Stimulated activated CD8-positive, alpha-beta memory T cell treated with anti-CD3 and anti-CD28 coated beads, Interleukin-4, amount 100 ng/mL, for 24 hours (primary cell): ENCODE measurements at regions not wholly inside any gene's neighbourhood (a gene's known extent, or its start where the extent isn't known, plus 50 kb on each side); places are given as distances from the start of the nearest gene placed in this dataset.
A peak's percentile ranks its signal among the peaks of the same experiment; 100 is the strongest.

Experiments used
- DNase-seq: peaks from one replicate; pipeline ENCODE4 v3.0.0-alpha.2; 2020; ENCODE audit warnings: low read depth

DNA sequence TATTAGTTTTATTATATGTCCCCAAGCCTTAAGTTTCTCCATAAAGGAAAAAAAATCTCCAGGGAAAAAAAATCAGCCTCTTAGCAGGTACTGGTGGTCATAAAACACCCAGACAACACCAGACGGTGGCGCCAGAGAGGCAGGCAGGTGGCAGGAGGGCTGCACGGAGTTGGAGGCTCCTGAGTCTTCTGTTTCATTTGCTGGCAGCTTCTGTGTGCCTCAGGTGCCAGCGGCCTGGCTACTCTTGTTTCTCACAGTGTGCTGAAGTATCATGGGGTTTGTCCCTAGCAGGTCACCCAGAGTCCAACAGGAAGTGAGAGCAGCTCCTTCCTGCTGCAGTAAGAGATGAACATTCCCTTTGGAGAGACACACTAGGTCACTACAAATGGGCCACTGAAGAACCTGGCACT, 123.3 kb upstream of the GADD45A start:
- DNase-seq: peak; percentile 82

GRCh38 chr1:67563684-67564083, 121.3 kb upstream of the GADD45A start:
- no peak for DNase-seq

GRCh38 chr1:67564193-67564592, 120.8 kb upstream of the GADD45A start:
- DNase-seq: no peak

DNA sequence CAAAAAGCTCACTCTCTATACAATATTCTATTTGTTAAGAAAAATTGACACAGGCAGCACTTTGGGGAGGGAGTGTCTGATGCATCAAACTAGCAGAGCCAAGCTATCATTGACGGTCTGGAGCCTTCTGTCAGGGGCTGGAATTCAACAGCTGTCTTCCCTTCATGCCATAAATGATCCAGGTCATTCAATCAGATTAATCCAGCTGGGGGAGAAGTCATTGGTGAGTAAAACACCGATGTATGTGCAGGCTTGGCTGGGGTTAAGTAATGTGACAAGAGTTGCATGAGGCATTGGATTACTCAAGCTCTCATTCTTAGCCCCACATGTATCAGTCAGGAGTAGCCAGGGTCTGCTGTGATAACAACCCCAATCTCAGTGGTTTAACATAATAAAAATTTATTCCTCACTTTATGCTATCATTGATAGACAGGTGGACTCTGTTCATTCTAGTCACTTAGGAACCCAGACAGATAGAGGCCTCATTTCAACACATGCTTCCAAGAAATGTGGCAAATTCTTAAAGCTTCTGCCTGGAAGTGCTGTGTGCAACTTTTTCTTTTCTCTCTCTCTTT, 118.1 kb upstream of the GADD45A start:
- no peak for DNase-seq

DNA sequence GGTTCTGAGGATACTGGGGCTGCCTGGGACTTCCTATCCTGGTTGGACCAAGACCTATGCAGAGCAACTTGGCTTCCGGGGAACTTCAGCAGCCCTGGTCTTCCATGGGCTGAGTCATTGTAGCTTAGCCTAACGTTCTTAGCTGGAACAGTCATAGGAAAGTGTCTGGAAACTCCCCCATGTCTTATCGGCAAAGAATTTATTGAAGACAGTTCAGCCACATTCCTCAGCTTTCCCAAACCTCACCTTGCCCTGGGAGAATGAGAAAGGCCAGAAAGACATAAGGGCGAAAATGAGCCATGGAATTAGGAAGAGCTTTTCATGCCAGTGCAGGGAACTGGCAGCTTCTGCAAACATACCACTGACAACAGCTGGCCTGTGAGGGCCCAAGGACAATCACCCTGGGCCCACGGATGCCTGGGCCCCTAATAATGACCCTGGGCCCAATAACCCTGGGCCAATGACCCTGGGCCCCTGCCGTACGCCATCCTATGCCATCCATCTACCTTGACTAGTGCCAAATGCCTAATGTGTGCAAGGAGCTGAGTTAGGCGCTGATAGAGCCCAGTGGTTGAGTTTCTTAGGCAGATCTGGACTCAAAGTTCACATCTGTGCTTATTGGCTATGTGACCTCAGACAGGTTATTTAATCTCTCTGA, 114.4 kb upstream of the GADD45A start:
- no peak for DNase-seq

DNA sequence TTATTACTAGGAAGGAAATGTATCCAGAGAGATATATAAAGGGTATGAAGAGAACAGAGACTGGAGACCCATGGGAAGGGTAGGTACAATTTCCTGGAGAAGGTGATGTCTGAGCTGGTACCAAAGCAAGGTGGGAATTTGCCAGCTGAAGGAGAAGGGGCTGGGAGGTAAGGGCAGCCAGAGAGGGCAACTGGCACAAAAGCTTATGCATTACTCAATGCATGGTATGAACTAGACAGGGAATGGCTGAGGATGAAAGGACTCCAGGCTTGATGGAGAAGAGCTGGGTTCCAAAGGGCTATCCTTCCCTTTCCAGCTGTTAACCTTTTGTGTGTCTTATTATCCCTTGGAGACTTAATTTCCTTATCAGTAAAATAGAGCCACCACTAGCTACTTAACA, 113.6 kb upstream of the GADD45A start:
- DNase-seq: no peak

DNA sequence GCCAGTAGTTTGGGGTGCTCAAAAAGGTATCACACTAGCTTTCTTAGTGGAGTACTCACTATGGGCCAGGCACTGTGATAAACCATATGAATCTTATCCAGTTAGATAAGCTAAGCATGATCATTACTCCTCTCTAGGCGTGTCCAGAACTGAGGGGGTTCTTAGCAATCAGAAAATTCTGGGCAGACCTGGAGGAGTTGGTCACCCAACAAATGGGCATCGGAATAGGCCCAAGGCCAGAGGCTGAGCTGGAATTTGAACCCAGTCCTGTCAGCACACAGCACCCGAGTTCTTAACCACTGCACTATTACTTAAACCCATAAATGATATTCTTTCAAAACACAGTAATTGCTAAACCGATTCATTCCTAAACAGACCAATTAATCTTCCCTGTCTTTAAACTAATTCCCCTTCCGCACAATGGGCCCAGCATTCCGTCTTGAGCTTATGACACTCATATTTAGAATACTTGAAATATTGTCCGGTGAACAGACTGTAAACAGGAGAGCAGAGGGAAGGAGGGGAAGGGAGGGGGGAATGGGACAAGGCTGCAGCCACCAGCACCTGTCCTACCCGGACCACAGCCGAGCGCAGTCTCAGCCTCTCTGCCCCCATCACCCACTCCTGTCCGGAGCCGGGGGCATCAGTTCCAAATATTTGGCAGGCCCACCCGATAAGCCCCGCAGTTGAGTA, 113.0 kb upstream of the GADD45A start:
- DNase-seq: no peak

- no peak for DNase-seq
Observed at GRCh38 chr1:67572594-67573221, 112.3 kb upstream of the GADD45A start.

GRCh38 chr1:67573311-67573872, 111.6 kb upstream of the GADD45A start:
- DNase-seq: no peak

GRCh38 chr1:67574221-67574620, 110.8 kb upstream of the GADD45A start:
- DNase-seq: no peak

- DNase-seq: no peak
Observed at GRCh38 chr1:67575861-67576260, 109.1 kb upstream of the GADD45A start.

DNA sequence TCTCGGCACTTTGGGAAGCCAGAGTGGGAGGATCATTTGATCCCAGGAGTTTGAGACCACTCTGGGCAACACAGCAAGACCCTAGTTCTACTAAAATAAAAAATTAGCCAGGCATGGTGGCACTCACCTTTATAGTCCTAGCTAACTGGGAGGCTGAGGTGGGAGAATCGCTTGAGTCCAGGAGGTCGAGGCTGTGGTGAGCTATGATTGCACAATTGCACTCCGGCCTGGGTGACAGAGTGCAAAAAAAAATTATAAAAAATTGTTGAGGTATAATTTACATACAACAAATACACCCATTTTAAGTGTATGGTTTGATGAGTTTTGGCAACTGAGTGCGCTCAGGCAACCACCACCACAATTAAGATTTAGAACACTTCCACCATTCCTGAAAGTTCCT, 108.5 kb upstream of the GADD45A start:
- no peak for DNase-seq

GRCh38 chr1:67577646-67578045, 107.4 kb upstream of the GADD45A start:
- no peak for DNase-seq

- DNase-seq: no peak
Observed at GRCh38 chr1:67578397-67579020, 106.5 kb upstream of the GADD45A start.

DNA sequence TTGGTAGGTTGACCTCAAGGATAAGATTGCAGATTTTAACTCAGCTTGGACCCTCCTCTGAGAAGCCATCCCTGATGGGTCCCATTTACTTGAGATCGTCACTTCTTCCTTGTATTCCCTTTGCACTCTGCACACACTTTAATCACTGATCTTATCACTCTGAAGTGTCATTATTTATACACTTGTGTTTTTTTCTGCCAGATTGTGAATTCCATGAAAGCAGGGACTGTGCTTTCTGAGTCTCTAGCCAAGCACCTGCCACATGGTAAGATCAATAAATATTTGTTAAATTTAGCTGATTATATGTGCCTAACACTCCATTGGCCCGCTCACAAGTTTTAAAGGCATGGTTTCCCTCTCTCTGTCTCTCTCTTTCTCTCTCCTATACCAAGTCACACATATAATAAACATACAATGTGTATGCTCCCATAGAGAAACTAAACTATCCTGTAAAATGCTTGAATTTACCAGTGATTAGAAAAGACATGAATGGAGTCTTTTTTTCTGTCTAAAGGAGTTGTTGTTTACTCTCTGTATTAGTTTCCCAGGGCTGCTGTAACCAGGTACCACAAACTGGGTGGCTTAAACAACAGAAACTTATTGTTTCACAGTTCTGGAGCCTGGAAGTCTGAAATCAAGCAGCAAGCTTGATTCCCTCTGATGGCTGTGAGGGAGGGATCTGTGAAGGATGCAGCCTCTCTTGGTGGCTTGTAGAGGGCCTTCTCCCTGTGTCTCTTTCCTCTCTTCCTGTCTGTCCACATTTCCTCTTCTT, 105.2 kb upstream of the GADD45A start:
- DNase-seq: no peak

GRCh38 chr1:67580691-67581403, 104.2 kb upstream of the GADD45A start:
- DNase-seq: no peak

DNA sequence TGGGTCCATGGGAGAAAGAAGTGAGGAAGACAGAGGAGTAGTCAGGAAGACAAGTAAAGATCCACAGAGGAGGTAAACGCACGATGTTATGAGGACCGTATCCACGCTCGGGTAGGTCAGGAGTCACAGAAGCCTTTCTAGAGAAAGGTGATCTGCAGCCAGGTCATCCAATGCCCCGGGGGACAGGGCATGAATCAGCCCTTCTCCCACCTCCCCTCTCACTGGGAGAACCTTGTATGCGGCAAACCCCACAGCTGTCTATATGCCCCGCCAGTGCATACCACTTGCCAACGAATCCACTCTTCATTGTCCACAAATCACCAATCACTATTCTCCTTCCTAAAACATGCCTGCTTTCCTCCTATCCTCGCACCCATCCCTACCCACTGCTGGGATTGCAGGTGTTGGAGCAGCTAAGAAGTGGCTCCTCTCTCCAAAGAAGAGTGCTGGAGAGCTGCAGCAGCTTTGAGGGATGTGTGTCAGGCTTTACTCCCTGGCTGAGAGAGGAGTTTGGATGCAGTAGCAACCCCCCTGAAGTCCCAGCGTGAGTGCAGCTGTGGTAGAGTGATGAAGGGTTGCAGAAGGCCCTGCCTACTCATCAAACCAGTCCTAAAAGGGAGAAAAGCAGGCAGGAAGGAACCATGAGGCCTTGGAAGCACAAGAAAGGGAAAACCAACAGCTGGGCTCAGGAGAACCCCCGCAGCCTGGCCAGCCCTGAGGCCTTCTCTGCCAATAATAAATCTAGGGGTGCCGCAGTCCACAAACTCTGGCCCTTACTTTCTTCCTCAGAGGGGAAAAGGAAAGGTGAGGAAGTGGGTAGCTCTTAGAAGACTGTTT, 102.2 kb upstream of the GADD45A start:
- DNase-seq: no peak

DNA sequence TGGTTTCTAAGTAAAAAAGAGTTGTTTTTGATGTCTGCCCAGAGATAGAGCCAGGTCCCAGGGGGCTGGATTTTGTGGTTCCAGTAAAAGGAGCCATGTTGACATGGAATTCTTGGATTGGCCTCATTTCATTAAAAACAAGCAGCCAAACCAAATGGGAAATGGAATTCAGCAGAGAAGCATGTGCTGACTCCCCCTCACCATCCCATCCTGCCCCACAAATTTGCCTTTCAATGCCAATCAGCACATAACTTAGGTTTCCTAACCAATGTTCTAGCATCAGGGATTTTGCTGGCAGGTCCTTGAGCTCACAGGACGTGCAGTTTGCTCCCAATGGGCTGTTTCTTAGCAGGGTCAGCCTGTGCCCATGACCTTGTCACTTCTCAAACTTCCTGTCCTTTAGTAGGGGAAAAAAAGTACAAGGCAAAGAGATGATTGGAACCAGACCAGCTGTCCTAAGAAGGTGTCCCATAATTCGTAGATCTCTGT, 101.5 kb upstream of the GADD45A start:
- no peak for DNase-seq

GRCh38 chr1:67584938-67585337, 100.1 kb upstream of the GADD45A start:
- DNase-seq: no peak

- no peak for DNase-seq
Observed at GRCh38 chr1:67586596-67586995, 98.4 kb upstream of the GADD45A start.
